ENCODE measurements at regions not wholly inside any gene's neighbourhood (a gene's known extent, or its start where the extent isn't known, plus 50 kb on each side); places are given as distances from the start of the nearest gene placed in this dataset.
A peak's percentile ranks its signal among the peaks of the same experiment; 100 is the strongest.

DNA sequence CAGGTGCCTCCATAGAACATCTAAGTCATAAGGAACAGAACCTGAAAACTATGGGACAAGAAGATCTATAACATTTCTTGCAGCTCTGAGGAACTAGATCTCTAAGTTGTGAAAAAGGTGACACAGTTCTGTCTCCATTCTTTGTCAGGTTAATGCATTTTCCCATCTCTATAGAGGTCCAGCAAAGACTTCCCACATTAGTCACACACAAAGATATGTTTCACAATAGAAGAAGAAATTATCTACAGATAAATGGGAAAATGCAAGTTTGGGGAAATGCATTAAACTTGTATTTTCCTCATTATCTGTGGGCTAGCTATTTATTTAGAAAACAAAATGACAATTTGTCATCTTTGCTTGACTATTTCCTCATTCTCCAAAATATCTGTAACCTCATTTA is 458.6 kb upstream of the PAPPA start:
- Histone ChIP-seq H3K36me3 (ENCODE audit: control insufficient read depth in 2 of 2, extremely low read depth in 1 of 2, insufficient read depth in 2 of 2, low read length in 2 of 2) (no peaks in the 10 kb centered on the region), H3K9me1 (ENCODE audit: control insufficient read depth, extremely low read depth, insufficient read depth, low read length) (no peaks in the 10 kb centered on the region), H3K9me3 (ENCODE audit: control insufficient read depth, low read depth, low read length) (no peaks in the 10 kb centered on the region), H3K4me1 (ENCODE audit: control insufficient read depth, extremely low read depth, insufficient read depth, low read length) (peaks cover 17% of the 10 kb centered on the region), H3K79me2 (ENCODE audit: control insufficient read depth, insufficient read depth, low read length) (no peaks in the 10 kb centered on the region), H3K4me2 (ENCODE audit: control insufficient read depth, extremely low read depth, insufficient read depth, low read depth, low read length) (no peak overlapping the region), H3K27me3 (ENCODE audit: control insufficient read depth, extremely low read depth, insufficient read depth, low read length) (no peaks in the 10 kb centered on the region), H3K4me3 (ENCODE audit: control insufficient read depth in 2 of 3, extremely low read depth in 1 of 3, insufficient read depth in 2 of 3, low read depth in 1 of 3, low read length in 3 of 3) (no peak overlapping the region), H2AFZ (ENCODE audit: control insufficient read depth, low read length) (no peak overlapping the region), H3K27ac (ENCODE audit: control insufficient read depth, insufficient read depth, low read length) (no peak overlapping the region), H3K9ac (ENCODE audit: control insufficient read depth, extremely low read depth, insufficient read depth, low read length) (no peak overlapping the region), H4K20me1 (ENCODE audit: control insufficient read depth, extremely low read depth, insufficient read depth, low read length) (no peaks in the 10 kb centered on the region)
- TF ChIP-seq, protein P1, sequence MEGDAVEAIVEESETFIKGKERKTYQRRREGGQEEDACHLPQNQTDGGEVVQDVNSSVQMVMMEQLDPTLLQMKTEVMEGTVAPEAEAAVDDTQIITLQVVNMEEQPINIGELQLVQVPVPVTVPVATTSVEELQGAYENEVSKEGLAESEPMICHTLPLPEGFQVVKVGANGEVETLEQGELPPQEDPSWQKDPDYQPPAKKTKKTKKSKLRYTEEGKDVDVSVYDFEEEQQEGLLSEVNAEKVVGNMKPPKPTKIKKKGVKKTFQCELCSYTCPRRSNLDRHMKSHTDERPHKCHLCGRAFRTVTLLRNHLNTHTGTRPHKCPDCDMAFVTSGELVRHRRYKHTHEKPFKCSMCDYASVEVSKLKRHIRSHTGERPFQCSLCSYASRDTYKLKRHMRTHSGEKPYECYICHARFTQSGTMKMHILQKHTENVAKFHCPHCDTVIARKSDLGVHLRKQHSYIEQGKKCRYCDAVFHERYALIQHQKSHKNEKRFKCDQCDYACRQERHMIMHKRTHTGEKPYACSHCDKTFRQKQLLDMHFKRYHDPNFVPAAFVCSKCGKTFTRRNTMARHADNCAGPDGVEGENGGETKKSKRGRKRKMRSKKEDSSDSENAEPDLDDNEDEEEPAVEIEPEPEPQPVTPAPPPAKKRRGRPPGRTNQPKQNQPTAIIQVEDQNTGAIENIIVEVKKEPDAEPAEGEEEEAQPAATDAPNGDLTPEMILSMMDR (optimal IDR thresholded peaks at IDR 0.05 in 1 of 3, IDR thresholded peaks at IDR 0.05 in 1 of 3, conservative IDR thresholded peaks at IDR 0.05 in 1 of 3; ENCODE audit: extremely low read depth in 1 of 3, insufficient read depth in 2 of 3, low read length in 3 of 3) = no peak
- no peak for TF ChIP-seq EZH2 (IDR thresholded peaks at IDR 0.05; ENCODE audit: low read length)
- DNase-seq (ENCODE audit: low read depth, low spot score) (no peak), FAIRE-seq (no peak)
- dilution Hi-C loops (cut with MboI; ENCODE audit: extremely low pct_ligation_motif_present, low sequenced_read_pairs) = no loop called here

DNA sequence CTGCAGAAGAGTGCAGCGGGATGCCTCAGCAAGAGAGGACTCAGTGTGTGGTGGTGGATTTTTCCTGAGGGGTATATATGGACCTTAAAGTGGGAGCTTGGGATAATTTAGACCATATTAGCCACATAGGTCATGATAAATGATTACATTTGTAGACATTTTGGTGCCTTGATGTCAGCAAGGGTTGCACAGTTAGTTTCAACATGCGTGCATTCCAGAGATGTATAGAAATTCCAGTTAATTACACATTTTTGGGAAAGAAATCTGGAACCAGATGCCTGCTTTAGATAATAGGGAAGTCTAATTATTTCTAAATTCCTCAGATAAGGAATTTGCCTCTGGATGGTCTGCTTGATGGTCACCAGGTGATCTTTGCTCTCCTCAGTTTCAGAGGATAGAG is 440.6 kb upstream of the PAPPA start:
- H3K4me2 ChIP-seq (ENCODE audit: control insufficient read depth, extremely low read depth, insufficient read depth, low read depth, low read length) = peak overlapping the region; percentile 17
- peaks cover 7% of the 10 kb centered on the region for H3K4me1 ChIP-seq (ENCODE audit: control insufficient read depth, extremely low read depth, insufficient read depth, low read length)
- H3K36me3 ChIP-seq (ENCODE audit: control insufficient read depth in 2 of 2, extremely low read depth in 1 of 2, insufficient read depth in 2 of 2, low read length in 2 of 2) = no peaks in the 10 kb centered on the region
- peak overlapping the region; percentile 88 for H2AFZ ChIP-seq (ENCODE audit: control insufficient read depth, low read length)
- dilution Hi-C loops (cut with MboI; ENCODE audit: extremely low pct_ligation_motif_present, low sequenced_read_pairs) = no loop called here
- H3K9me1 ChIP-seq (ENCODE audit: control insufficient read depth, extremely low read depth, insufficient read depth, low read length) = no peaks in the 10 kb centered on the region
- H4K20me1 ChIP-seq (ENCODE audit: control insufficient read depth, extremely low read depth, insufficient read depth, low read length) = no peaks in the 10 kb centered on the region
- H3K4me3 ChIP-seq (ENCODE audit: control insufficient read depth in 2 of 3, extremely low read depth in 1 of 3, insufficient read depth in 2 of 3, low read depth in 1 of 3, low read length in 3 of 3) = no peak overlapping the region
- no peaks in the 10 kb centered on the region for H3K27me3 ChIP-seq (ENCODE audit: control insufficient read depth, extremely low read depth, insufficient read depth, low read length)
- no peaks in the 10 kb centered on the region for H3K9me3 ChIP-seq (ENCODE audit: control insufficient read depth, low read depth, low read length)
- DNase-seq (ENCODE audit: low read depth, low spot score) (no peak), FAIRE-seq (no peak)
- no peak overlapping the region for H3K9ac ChIP-seq (ENCODE audit: control insufficient read depth, extremely low read depth, insufficient read depth, low read length)
- no peaks in the 10 kb centered on the region for H3K79me2 ChIP-seq (ENCODE audit: control insufficient read depth, insufficient read depth, low read length)
- H3K27ac ChIP-seq (ENCODE audit: control insufficient read depth, insufficient read depth, low read length) = no peak overlapping the region
- TF ChIP-seq EZH2 (IDR thresholded peaks at IDR 0.05; ENCODE audit: low read length) = no peak
- TF ChIP-seq, protein P1 (optimal IDR thresholded peaks at IDR 0.05 in 1 of 3, IDR thresholded peaks at IDR 0.05 in 1 of 3, conservative IDR thresholded peaks at IDR 0.05 in 1 of 3; ENCODE audit: extremely low read depth in 1 of 3, insufficient read depth in 2 of 3, low read length in 3 of 3) = no peak
